NB4 (cell line): ENCODE measurements at regions not wholly inside any gene's neighbourhood (a gene's known extent, or its start where the extent isn't known, plus 50 kb on each side); places are given as distances from the start of the nearest gene placed in this dataset.

Experiments
- MAX ChIP-seq: IDR thresholded peaks from 2 replicates; pipeline ENCODE4 v1.6.1; 2011; ENCODE audit warnings: low read depth, low read length
- MYC ChIP-seq: IDR thresholded peaks from 2 replicates; pipeline ENCODE4 v1.6.1; 2011; ENCODE audit warnings: low read depth, low read length
- POLR2A ChIP-seq: IDR thresholded peaks from 2 replicates; pipeline ENCODE4 v1.6.1; 2011; ENCODE audit warnings: mild to moderate bottlenecking; ENCODE audit not compliant: insufficient read length; ENCODE audit errors: extremely low read depth
- TF ChIP-seq, protein P1 (sequence below): IDR thresholded peaks from one replicate; pipeline ENCODE4 v1.5.1; 2012; ENCODE audit warnings: low read depth, low read length

GRCh38 chr5:44187973-44188372, 201.2 kb downstream of the FGF10 start:
- TF ChIP-seq, protein P1, sequence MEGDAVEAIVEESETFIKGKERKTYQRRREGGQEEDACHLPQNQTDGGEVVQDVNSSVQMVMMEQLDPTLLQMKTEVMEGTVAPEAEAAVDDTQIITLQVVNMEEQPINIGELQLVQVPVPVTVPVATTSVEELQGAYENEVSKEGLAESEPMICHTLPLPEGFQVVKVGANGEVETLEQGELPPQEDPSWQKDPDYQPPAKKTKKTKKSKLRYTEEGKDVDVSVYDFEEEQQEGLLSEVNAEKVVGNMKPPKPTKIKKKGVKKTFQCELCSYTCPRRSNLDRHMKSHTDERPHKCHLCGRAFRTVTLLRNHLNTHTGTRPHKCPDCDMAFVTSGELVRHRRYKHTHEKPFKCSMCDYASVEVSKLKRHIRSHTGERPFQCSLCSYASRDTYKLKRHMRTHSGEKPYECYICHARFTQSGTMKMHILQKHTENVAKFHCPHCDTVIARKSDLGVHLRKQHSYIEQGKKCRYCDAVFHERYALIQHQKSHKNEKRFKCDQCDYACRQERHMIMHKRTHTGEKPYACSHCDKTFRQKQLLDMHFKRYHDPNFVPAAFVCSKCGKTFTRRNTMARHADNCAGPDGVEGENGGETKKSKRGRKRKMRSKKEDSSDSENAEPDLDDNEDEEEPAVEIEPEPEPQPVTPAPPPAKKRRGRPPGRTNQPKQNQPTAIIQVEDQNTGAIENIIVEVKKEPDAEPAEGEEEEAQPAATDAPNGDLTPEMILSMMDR: no peak
- TF ChIP-seq MYC (no peak), POLR2A (no peak), MAX (no peak)
